GM21786 (cell line): ENCODE measurements at regions not wholly inside any gene's neighbourhood (a gene's known extent, or its start where the extent isn't known, plus 50 kb on each side); places are given as distances from the start of the nearest gene placed in this dataset.
"Not testable (repeated sequence)": the region's sequence is repeated elsewhere in the genome, so short reads cannot be mapped to it uniquely, and the experiment has no call there.

ENCODE experiments used
- ATAC-seq: cut with Tn5 transposase; IDR thresholded peaks from one replicate; pipeline ENCODE4 v1.9.1; 2021; ENCODE audit not compliant: unreplicated experiment

DNA sequence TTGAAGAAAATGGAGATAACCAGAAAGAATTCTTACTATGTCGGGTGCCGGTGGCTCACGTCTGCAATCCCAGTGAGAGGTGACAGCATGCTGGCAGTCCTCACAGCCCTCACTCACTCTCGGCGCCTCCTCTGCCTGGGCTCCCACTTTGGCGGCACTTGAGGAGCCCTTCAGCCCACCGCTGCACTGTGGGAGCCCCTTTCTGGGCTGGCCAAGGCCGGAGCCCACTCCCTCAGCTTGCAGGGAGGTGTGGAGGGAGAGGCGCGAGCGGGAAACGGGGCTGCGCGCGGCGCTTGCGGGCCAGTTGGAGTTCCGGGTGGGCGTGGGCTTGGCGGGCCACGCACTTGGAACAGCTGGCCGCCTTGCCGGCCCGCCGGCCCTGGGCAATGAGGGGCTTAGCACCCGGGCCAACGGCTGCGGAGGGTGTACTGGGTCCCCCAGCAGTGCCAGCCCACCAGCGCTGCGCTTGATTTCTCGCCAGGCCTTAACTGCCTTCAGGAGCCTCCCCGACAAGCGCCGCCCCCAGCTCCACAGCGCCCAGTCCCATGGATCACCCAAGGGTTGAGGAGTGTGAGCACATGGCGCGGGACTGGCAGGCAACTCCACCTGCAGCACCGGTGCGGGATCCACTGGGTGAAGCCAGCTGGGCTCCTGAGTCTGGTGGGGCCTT lies 1672.5 kb upstream of the B3GALT2 start:
- not testable (repeated sequence) for ATAC-seq

DNA sequence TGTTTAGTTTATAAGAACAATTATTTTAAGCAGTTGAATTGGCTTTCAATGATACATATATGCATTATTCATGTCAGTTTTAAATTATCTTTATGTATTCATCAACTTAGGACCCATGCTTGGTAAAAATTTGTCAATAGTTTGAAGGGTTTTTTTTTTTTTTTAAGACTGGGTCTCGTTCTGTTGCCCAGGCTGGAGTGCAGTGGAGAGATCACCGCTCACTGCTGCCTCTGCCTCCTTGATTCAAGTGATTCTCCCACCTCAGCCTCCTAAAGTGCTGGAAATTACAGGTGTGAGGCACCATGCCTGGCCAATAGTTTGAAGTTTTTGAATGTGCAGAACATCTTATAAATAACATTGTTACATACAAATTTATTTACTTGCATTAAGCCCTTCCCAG lies 1671.0 kb upstream of the B3GALT2 start:
- ATAC-seq: no peak

GRCh38 chr1:194848846-194849245 lies 1662.4 kb upstream of the B3GALT2 start:
- ATAC-seq: no peak

GRCh38 chr1:194846488-194846887 lies 1660.1 kb upstream of the B3GALT2 start:
- peak; percentile 74 for ATAC-seq

DNA sequence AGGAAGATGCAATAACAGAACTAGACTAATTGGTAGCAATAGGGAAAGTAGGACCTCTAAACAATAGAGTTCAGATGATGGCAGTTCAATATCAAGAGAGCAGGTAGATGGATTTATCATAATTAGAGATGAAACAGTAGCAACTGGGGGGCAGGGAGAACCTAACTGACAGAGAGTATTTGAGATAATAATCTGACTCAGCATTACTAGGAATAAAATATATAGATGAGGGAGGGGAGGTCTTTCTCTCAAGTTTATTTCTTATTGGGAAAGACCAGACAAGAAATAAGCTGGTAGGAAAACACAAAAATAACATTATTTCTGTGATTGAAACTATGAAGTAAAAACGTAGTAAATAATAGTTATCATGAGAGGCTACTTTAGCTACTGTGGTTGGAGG lies 1656.7 kb upstream of the B3GALT2 start:
- ATAC-seq: no peak

GRCh38 chr1:194833111-194833510 lies 1646.7 kb upstream of the B3GALT2 start:
- no peak for ATAC-seq

- not testable (repeated sequence) for ATAC-seq
Observed at GRCh38 chr1:194831595-194831994, 1645.2 kb upstream of the B3GALT2 start.

GRCh38 chr1:194830387-194830786 lies 1644.0 kb upstream of the B3GALT2 start:
- ATAC-seq: peak; percentile 93

GRCh38 chr1:194829492-194829891 lies 1643.1 kb upstream of the B3GALT2 start:
- ATAC-seq: no peak

GRCh38 chr1:194825382-194825781 lies 1639.0 kb upstream of the B3GALT2 start:
- ATAC-seq: no peak

DNA sequence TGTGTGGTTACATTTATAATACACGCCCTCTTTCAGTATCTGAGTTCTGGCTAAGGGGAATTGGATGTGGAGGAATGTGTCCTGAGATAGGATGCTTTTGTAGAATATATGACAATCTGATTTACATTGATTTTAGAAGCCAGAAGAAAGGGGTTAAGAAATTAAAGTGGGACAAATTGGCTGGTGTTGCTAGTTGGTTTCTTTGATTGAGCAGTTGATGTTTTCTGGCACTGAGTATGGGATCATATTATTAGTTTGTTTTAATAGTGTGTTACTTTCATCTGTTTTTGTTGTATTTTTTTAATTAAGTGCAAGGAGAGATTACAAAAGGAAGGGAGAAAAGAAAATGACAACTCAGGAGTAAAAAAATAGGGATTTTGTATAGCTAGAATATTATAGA lies 1634.7 kb upstream of the B3GALT2 start:
- no peak for ATAC-seq

- no peak for ATAC-seq
Observed at GRCh38 chr1:194818674-194819073, 1632.3 kb upstream of the B3GALT2 start.

DNA sequence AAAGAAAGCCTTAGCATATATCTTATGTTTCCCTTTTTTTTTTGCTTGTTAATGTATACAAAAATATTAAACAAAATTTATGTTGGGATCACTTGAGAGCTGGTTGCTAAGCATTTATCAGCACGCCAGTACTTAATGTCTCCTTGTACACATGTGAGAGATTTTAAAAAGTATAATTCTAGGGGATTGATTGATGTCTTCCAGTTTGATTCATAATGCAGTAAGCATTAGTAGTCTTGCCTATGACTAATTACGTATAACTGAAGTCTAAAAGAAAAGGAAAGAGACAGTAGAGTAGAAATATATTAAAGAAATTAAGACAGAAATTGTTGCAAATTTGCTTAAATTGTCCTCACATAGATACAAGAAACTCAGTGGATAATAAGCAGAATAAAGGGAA lies 1630.4 kb upstream of the B3GALT2 start:
- ATAC-seq: no peak

- ATAC-seq: no peak
Observed at GRCh38 chr1:194813096-194813495, 1626.7 kb upstream of the B3GALT2 start.

DNA sequence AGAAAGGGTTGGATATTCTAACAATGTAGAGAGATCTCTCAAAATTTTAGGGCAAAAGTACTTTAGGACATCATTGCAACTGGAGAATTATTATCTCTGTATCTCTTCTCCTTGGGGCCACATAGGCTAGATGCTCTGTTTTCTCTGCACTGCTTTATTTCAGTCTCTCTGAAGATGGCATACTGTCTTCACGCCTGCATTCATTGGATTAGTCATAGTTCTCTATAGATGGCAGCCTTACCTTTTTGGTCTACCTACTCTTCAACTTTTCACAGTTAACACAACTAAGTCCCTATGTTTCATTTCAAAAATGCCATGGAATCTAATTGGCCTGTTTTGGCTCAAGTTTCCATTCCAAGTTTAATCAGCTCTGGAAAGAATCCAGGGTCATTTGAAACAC lies 1623.3 kb upstream of the B3GALT2 start:
- ATAC-seq: peak; percentile 60

- no peak for ATAC-seq
Observed at GRCh38 chr1:194809215-194809614, 1622.8 kb upstream of the B3GALT2 start.

DNA sequence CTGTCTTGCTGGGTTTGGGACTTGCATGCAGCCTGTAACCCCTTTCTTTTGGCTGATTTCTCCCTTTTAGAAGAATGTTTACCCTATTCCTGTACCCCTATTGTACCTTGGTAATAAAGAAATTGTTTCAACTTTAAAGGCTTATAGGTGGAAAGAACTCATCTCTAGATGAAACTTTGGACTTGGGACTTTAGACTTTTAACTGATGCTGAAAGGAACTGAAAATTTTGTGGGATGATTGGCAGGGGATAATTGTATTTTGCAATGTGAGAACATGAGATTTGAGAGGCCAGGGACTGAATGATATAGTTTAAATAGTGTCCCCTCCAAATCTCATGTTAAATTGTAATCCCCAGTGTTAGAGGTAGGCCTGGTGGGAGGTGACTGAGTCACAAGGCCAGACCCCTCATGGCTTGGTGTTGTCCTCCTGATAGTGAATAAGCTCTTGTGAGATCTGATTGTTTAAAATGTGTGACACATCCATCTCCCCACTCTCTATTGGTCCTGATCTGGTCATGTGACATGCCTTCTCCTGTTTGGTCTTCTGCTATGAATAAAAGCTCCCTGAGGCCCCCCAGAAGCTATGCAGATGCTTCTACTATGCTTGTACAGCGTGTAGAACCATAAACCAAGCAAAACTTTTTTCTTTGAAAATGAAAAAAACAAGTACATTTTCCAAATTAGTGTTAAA lies 1621.3 kb upstream of the B3GALT2 start:
- no peak for ATAC-seq

- ATAC-seq: no peak
Observed at GRCh38 chr1:194802572-194802971, 1616.2 kb upstream of the B3GALT2 start.

DNA sequence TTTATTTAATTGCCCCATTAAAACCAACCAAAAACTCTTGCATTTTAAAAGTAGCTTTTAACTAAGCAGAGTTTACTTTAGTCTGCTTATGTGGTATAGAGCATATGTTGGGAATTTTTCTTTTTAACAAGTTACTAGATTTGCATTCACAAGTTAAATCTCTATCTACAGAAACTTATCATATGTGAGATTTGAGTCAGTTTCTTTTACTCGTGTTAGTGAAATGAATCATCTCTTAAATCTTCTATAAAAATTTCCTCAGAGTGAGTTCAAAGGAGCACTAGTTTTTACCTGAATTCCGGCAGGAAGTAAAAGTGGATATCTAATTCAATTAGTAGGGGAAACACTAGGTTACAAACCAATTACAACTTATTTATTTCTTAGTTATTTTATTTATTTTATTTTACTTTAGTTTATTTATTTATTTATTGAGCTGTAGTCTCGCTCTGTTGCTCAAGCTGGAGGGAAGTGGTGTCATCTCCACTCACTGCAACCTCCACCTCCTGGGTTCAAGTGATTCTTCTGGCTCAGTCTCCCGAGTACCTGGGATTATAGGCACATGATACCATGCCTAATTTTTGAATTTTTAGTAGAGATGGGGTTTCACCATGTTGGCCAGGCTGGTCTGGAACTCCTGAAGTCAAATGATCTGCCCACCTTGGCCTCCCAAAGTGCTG lies 1609.6 kb upstream of the B3GALT2 start:
- ATAC-seq: peak; percentile 80

GRCh38 chr1:194787001-194787400 lies 1600.6 kb upstream of the B3GALT2 start:
- ATAC-seq: no peak

- ATAC-seq: no peak
Observed at GRCh38 chr1:194786027-194786426, 1599.6 kb upstream of the B3GALT2 start.

- ATAC-seq: no peak
Observed at GRCh38 chr1:194776657-194777056, 1590.2 kb upstream of the B3GALT2 start.
